Karpas-422 (cell line): ENCODE measurements at regions not wholly inside any gene's neighbourhood (a gene's known extent, or its start where the extent isn't known, plus 50 kb on each side); places are given as distances from the start of the nearest gene placed in this dataset.

Source experiments
- DNase-seq: peaks from one replicate; pipeline ENCODE4 v3.0.0-alpha.2; 2015
- H2AFZ ChIP-seq: fragments of 200-600 bp; sonication (generic); 2 replicates; pipeline ENCODE4 v1.6.1; 2014; ENCODE audit warnings: antibody characterized with exemption, low read length, mixed read lengths
- H3K27ac ChIP-seq: fragments of 200-600 bp; sonication (generic); 2 replicates; pipeline ENCODE4 v1.5.1; 2014; ENCODE audit warnings: mild to moderate bottlenecking, low read length, moderate library complexity
- H3K27me3 ChIP-seq: fragments of 200-600 bp; sonication (generic); 2 replicates; pipeline ENCODE4 v1.6.1; 2014; ENCODE audit warnings: low read length, mixed read lengths
- H3K36me3 ChIP-seq: fragments of 200-600 bp; sonication (generic); 2 replicates; pipeline ENCODE4 v1.6.1; 2014; ENCODE audit warnings: low read length, mixed read lengths; ENCODE audit not compliant: insufficient read depth
- H3K4me1 ChIP-seq: fragments of 200-600 bp; sonication (generic); 2 replicates; pipeline ENCODE4 v1.6.1; 2014; ENCODE audit warnings: mild to moderate bottlenecking, low read length, mixed read lengths
- H3K4me2 ChIP-seq: fragments of 200-600 bp; sonication (generic); 2 replicates; pipeline ENCODE4 v1.6.1; 2014; ENCODE audit warnings: low read length, low read depth, mild to moderate bottlenecking; ENCODE audit not compliant: poor library complexity, severe bottlenecking
- H3K4me3 ChIP-seq: fragments of 200-600 bp; sonication (generic); 2 replicates; pipeline ENCODE4 v1.5.1; 2014; ENCODE audit warnings: mild to moderate bottlenecking, antibody characterized with exemption, low read length, mixed read lengths
- H3K79me2 ChIP-seq: fragments of 200-600 bp; sonication (generic); 2 replicates; pipeline ENCODE4 v1.6.1; 2014; ENCODE audit warnings: mild to moderate bottlenecking, low read length, mixed read lengths
- H3K9ac ChIP-seq: fragments of 200-600 bp; sonication (generic); 2 replicates; pipeline ENCODE4 v1.6.0; 2014; ENCODE audit warnings: low read length
- H3K9me2 ChIP-seq: fragments of 200-600 bp; sonication (generic), shearing (Covaris generic); replicated peaks from 2 replicates; pipeline ENCODE4 v1.6.0; 2014; ENCODE audit warnings: mild to moderate bottlenecking, low read length, moderate library complexity; ENCODE audit not compliant: insufficient read depth
- H3K9me3 ChIP-seq: fragments of 300-700, 200-600 bp; sonication (generic); 2 replicates; pipeline ENCODE4 v1.6.1; 2014; ENCODE audit warnings: low read length, mixed read lengths
- H4K20me1 ChIP-seq: fragments of 200-600 bp; sonication (generic); 2 replicates; pipeline ENCODE4 v1.6.1; 2014; ENCODE audit warnings: mild to moderate bottlenecking, antibody characterized with exemption, low read length, low read depth; ENCODE audit not compliant: insufficient read depth

GRCh38 chrX:138761380-138761779 is 49.9 kb upstream of the FGF13 start:
- Histone ChIP-seq H3K27me3 (no peaks in the 10 kb centered on the region), H3K36me3 (no peaks in the 10 kb centered on the region), H3K4me2 (no peak overlapping the region), H3K4me3 (no peak overlapping the region), H3K9ac (no peak overlapping the region), H3K27ac (no peak overlapping the region), H4K20me1 (no peaks in the 10 kb centered on the region), H3K9me3 (no peaks in the 10 kb centered on the region), H3K4me1 (no peaks in the 10 kb centered on the region), H3K9me2 (no peaks in the 10 kb centered on the region), H2AFZ (no peak overlapping the region), H3K79me2 (no peaks in the 10 kb centered on the region)
- no peak for DNase-seq
